IMR-90 (cell line): ENCODE measurements at regions not wholly inside any gene's neighbourhood (a gene's known extent, or its start where the extent isn't known, plus 50 kb on each side); places are given as distances from the start of the nearest gene placed in this dataset.

Experiments used
- ATAC-seq: fragments of 200-7000 bp; cut with Tn5 transposase; 2 replicates; pipeline ENCODE4 v1.9.1; 2020; ENCODE audit warnings: low read depth, mild to moderate bottlenecking, moderate library complexity
- BruUV-seq: library from RNA; stranded (reverse); fragments of 400-500 nt; replicated peaks from 2 replicates; lab custom pipeline; 2021; lab: Mats Ljungman, UMichigan
- CTCF ChIA-PET: fragments of 300-600 bp; formaldehyde crosslinking; extraction: SDS; loops from one replicate; lab custom pipeline; 2021; ENCODE audit warnings: antibody characterized with exemption; lab: Yijun Ruan, JAX
- POLR2A ChIA-PET: fragments of 300-600 bp; sonication (Branson Sonifier 250); formaldehyde crosslinking; loops from one replicate; lab custom pipeline; 2022; ENCODE audit warnings: antibody characterized with exemption; ENCODE audit not compliant: unreplicated experiment; lab: Charles Lee
- DNase-seq: peaks from one replicate; pipeline ENCODE4 v3.0.0; 2013
- H2AFZ ChIP-seq: replicated peaks from 2 replicates; pipeline ENCODE3; 2013; ENCODE audit warnings: low read length, mild to moderate bottlenecking; ENCODE audit not compliant: poor library complexity
- H2AK5ac ChIP-seq: 2 replicates; pipeline ENCODE4 v1.6.1; 2013; ENCODE audit warnings: low read depth, low read length, inconsistent platforms
- H2AK9ac ChIP-seq: replicated peaks from 2 replicates; pipeline ENCODE3; 2013; ENCODE audit warnings: mild to moderate bottlenecking, low read depth, low read length, moderate library complexity; ENCODE audit not compliant: poor library complexity
- H2BK120ac ChIP-seq: 2 replicates; pipeline ENCODE4 v1.6.1; 2013; ENCODE audit warnings: low read depth, low read length, inconsistent platforms
- H2BK15ac ChIP-seq: 3 replicates; pipeline ENCODE4 v1.6.1; 2013; ENCODE audit warnings: low read depth, low read length, inconsistent platforms
- H2BK20ac ChIP-seq: 2 replicates; pipeline ENCODE4 v1.6.1; 2013; ENCODE audit warnings: low read depth, mild to moderate bottlenecking, inconsistent platforms, low read length, moderate library complexity
- H2BK5ac ChIP-seq: 2 replicates; pipeline ENCODE4 v1.6.1; 2013; ENCODE audit warnings: mild to moderate bottlenecking, low read depth, low read length, inconsistent platforms; ENCODE audit not compliant: poor library complexity, severe bottlenecking
- H3K14ac ChIP-seq: replicated peaks from 2 replicates; pipeline ENCODE4 v1.6.1; 2013; ENCODE audit warnings: low read depth, low read length, inconsistent platforms
- H3K18ac ChIP-seq: 2 replicates; pipeline ENCODE4 v1.6.1; 2013; ENCODE audit warnings: low read depth, low read length, control low read depth
- H3K23ac ChIP-seq: 2 replicates; pipeline ENCODE4 v1.6.1; 2013; ENCODE audit warnings: low read depth, low read length, inconsistent platforms
- H3K27ac ChIP-seq: 2 replicates; pipeline ENCODE4 v1.5.1; 2013; ENCODE audit warnings: mild to moderate bottlenecking, control low read depth, low read length; ENCODE audit not compliant: insufficient read depth
- H3K27me3 ChIP-seq: 2 replicates; pipeline ENCODE4 v1.6.1; 2013; ENCODE audit warnings: low read length; ENCODE audit not compliant: control insufficient read depth, insufficient read depth
- H3K36me3 ChIP-seq: 2 replicates; pipeline ENCODE4 v1.6.1; 2013; ENCODE audit warnings: low read length, mixed read lengths; ENCODE audit not compliant: control insufficient read depth, insufficient read depth
- H3K4ac ChIP-seq: 2 replicates; pipeline ENCODE4 v1.6.1; 2013; ENCODE audit warnings: low read depth, low read length, inconsistent platforms
- H3K4me1 ChIP-seq: 2 replicates; pipeline ENCODE4 v1.6.1; 2013; ENCODE audit warnings: low read length, mixed read lengths; ENCODE audit not compliant: control insufficient read depth, insufficient read depth
- H3K4me2 ChIP-seq: 2 replicates; pipeline ENCODE4 v1.6.1; 2013; ENCODE audit warnings: low read depth, mild to moderate bottlenecking, control low read depth, low read length, moderate library complexity
- H3K4me3 ChIP-seq: 2 replicates; pipeline ENCODE4 v1.5.1; 2013; ENCODE audit warnings: low read depth, mild to moderate bottlenecking, control low read depth, low read length, moderate library complexity; ENCODE audit not compliant: insufficient read depth
- H3K56ac ChIP-seq: 2 replicates; pipeline ENCODE4 v1.6.1; 2013; ENCODE audit warnings: low read length, inconsistent platforms; ENCODE audit not compliant: insufficient read depth; ENCODE audit errors: extremely low read depth
- H3K79me1 ChIP-seq, 2 experiments: 2 replicates each; pipeline ENCODE4 v1.6.1; 2013; ENCODE audit warnings: low read length in 2 of 2, inconsistent platforms in 1 of 2, low read depth in 1 of 2
- H3K9ac ChIP-seq: 2 replicates; pipeline ENCODE4 v1.6.1; 2013; ENCODE audit warnings: low read depth, low read length, control low read depth
- H3K9me1 ChIP-seq: 2 replicates; pipeline ENCODE4 v1.6.1; 2013; ENCODE audit warnings: low read length, inconsistent platforms; ENCODE audit not compliant: insufficient read depth
- H3K9me3 ChIP-seq: 2 replicates; pipeline ENCODE4 v1.6.1; 2013; ENCODE audit warnings: low read length; ENCODE audit not compliant: control insufficient read depth, insufficient read depth
- H4K20me1 ChIP-seq: 2 replicates; pipeline ENCODE4 v1.6.1; 2013; ENCODE audit warnings: low read length, inconsistent platforms; ENCODE audit not compliant: insufficient read depth
- H4K5ac ChIP-seq: 2 replicates; pipeline ENCODE4 v1.6.1; 2013; ENCODE audit warnings: mild to moderate bottlenecking, low read depth, low read length, control low read depth
- H4K8ac ChIP-seq, 2 experiments: 2 replicates each; pipeline ENCODE4 v1.6.1; 2013; ENCODE audit warnings: low read depth in 2 of 2, low read length in 2 of 2, control low read depth in 1 of 2, inconsistent platforms in 1 of 2
- H4K91ac ChIP-seq: 2 replicates; pipeline ENCODE4 v1.6.1; 2013; ENCODE audit warnings: low read depth, low read length, inconsistent platforms; ENCODE audit not compliant: insufficient read depth
- CEBPB ChIP-seq: IDR thresholded peaks from 2 replicates; pipeline ENCODE4 v1.6.1; 2012; ENCODE audit warnings: low read depth, low read length, improper control_type of control experiment
- CHD1 ChIP-seq: IDR thresholded peaks from 2 replicates; pipeline ENCODE4 v1.6.1; 2012; ENCODE audit warnings: low read depth, low read length, improper control_type of control experiment
- CTCF ChIP-seq: conservative IDR thresholded peaks from 2 replicates; pipeline ENCODE4 v1.5.1; 2012; ENCODE audit warnings: mild to moderate bottlenecking, low read depth, low read length, improper control_type of control experiment
- ELK1 ChIP-seq: fragments of 150-350 bp; IDR thresholded peaks from 2 replicates; pipeline ENCODE4 v1.6.1; 2016; ENCODE audit warnings: low read depth, mild to moderate bottlenecking, low read length, moderate library complexity, borderline replicate concordance
- MAZ ChIP-seq: IDR thresholded peaks from 2 replicates; pipeline ENCODE4 v1.6.1; 2012; ENCODE audit warnings: low read depth, mild to moderate bottlenecking, low read length, improper control_type of control experiment, moderate library complexity, borderline replicate concordance
- NFE2L2 ChIP-seq: fragments of 150-350 bp; IDR thresholded peaks from 2 replicates; pipeline ENCODE4 v1.6.1; 2016; ENCODE audit warnings: low read depth, mild to moderate bottlenecking, low read length
- POLR2A ChIP-seq: IDR thresholded peaks from 2 replicates; pipeline ENCODE4 v1.6.1; 2012; ENCODE audit warnings: mild to moderate bottlenecking, low read depth, low read length
- RAD21 ChIP-seq: IDR thresholded peaks from 2 replicates; pipeline ENCODE4 v1.6.1; 2012; ENCODE audit warnings: low read length, improper control_type of control experiment
- SMC3 ChIP-seq: fragments of 150-350 bp; IDR thresholded peaks from 2 replicates; pipeline ENCODE4 v1.6.1; 2016; ENCODE audit warnings: low read depth, mild to moderate bottlenecking, antibody characterized with exemption, low read length, moderate library complexity
- USF2 ChIP-seq: fragments of 150-350 bp; IDR thresholded peaks from 2 replicates; pipeline ENCODE4 v1.6.1; 2017; ENCODE audit warnings: mild to moderate bottlenecking, antibody characterized with exemption, low read length, low read depth
- WGBS, 2 experiments: methylation state at CpG; one replicate each; pipeline versions ENCODE4 v1.1.5 to v1.1.7; 2013; ENCODE audit warnings: missing lambda C conversion rate in 2 of 2; ENCODE audit not compliant: insufficient read length in 1 of 2; ENCODE audit errors: extremely low coverage in 2 of 2; 5-methylcytosine and 5-hydroxymethylcytosine counted together
- dilution Hi-C: fragments of 300-500 bp; cut with HindIII; formaldehyde crosslinking; loops from one replicate; pipeline ENCODE4 v1.14.3; 2018; ENCODE audit warnings: low sequenced_read_pairs; ENCODE audit not compliant: unreplicated experiment
- in situ Hi-C: fragments of 300-500 bp; cut with MboI; formaldehyde crosslinking; loops from 3 replicates; pipeline ENCODE4 v1.14.3; 2019; ENCODE audit warnings: low sequenced_read_pairs, inconsistent platforms, mixed read lengths
- intact Hi-C: fragments of 100-400 bp; cut with micrococcal nuclease; formaldehyde crosslinking; loops from 2 replicates; pipeline ENCODE4 v1.10.0; 2022

GRCh38 chr12:86367137-86367536 is 110.9 kb upstream of the MGAT4C start:
- Histone ChIP-seq H2BK15ac (no peak overlapping the region), H3K4ac (no peak overlapping the region), H2AFZ (no peak overlapping the region), H3K23ac (no peak overlapping the region), H2AK5ac (no peak overlapping the region), H4K5ac (no peak overlapping the region), H2BK120ac (no peak overlapping the region), H3K4me3 (no peak overlapping the region), H3K9me1 (no peaks in the 10 kb centered on the region), H3K14ac (no peak overlapping the region), H2BK20ac (no peak overlapping the region), H2BK5ac (no peak overlapping the region), H3K4me2 (no peak overlapping the region), H4K8ac (no peak overlapping the region), H3K9ac (no peak overlapping the region), H3K36me3 (no peaks in the 10 kb centered on the region), H4K20me1 (no peaks in the 10 kb centered on the region), H3K27ac (no peak overlapping the region), H4K91ac (no peak overlapping the region), H3K18ac (no peak overlapping the region), H3K9me3 (no peaks in the 10 kb centered on the region; the same call in 1 of the 2 replicates), H3K4me1 (no peaks in the 10 kb centered on the region), H2AK9ac (no peak overlapping the region), H3K56ac (no peak overlapping the region), H3K27me3 (no peaks in the 10 kb centered on the region), H3K79me1 (no peaks in the 10 kb centered on the region)
- in situ Hi-C loops (no loop called here), intact Hi-C loops (no loop called here), dilution Hi-C loops (no loop called here)
- ChIA-PET CTCF (interaction anchor here (0.5 kb wide), 1 partner anchor 21 kb away, joined by 3 read pairs; no protein-coding TSS in a partner anchor), POLR2A (no interaction called here)
- WGBS, 2 experiments: no CpG with 5 or more reads among the region's 2 CpGs
- DNase-seq: no peak
- ATAC-seq: no peak
- TF ChIP-seq ELK1: no peak
- TF ChIP-seq MAZ: no peak
- TF ChIP-seq POLR2A: no peak
- no peak for TF ChIP-seq CHD1
- no peak for TF ChIP-seq CEBPB
- TF ChIP-seq NFE2L2: no peak
- no peak for TF ChIP-seq RAD21
- no peak for TF ChIP-seq SMC3
- no peak for TF ChIP-seq CTCF
- TF ChIP-seq USF2: no peak
- BruUV-seq: no TSS peak
